IPS-NIHi11 (cell line): ENCODE measurements at regions not wholly inside any gene's neighbourhood (a gene's known extent, or its start where the extent isn't known, plus 50 kb on each side); places are given as distances from the start of the nearest gene placed in this dataset.

ENCODE experiments used
- DNase-seq: peaks from one replicate; pipeline ENCODE4 v3.0.0; 2012; ENCODE audit warnings: mixed read lengths, low spot score

GRCh38 chr10:10310498-10310897 is 707.2 kb upstream of the CELF2 start:
- no peak for DNase-seq

DNA sequence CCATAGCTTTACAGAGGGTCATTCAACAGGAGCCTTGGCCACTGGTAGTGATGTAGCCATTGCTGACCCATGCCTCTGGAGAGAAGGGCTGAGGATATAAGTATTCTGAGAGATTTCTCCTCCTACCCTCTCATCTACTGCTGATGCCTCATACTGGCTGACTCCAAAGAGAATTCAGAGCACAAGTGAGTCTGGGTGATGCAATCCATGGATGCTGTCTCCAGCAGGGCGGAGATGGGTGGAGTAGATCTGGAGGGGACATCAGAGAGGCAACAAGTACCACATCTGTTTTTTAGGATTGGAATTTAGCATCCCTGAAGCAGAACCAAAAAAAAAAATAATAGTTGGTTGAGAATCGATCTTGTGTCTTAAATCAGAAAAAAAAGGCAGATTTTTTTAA is 705.7 kb upstream of the CELF2 start:
- no peak for DNase-seq

DNA sequence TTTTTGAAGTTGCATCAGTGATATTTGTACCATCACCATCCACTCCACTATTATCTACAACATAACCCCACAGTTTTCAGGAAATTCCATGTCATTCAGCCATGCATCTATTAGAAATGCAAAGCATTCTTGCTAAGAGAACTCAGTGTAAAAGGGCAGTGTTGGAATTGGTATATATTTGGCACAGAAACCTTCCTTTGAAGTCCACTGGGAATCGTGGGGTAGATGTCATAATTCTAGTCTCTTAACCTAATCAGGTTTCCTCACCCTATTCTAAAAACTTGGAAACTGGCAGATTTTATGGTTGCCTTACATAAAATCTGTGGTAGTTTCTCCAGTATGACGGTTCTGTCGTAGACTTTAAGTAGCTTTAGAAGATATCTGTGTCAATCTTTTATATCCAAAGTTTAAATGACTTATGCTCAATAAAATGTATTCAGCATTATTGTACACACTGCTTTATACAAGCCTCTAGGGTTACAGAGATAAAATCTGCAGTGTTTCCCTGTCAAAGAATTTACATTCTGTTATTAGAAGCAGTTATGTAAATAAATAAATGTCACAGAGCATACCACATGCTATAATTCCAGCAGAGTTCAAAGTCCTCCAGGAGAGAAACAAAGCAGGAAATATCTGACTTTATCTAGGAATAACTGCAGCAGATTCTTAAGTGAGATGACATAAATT is 704.4 kb upstream of the CELF2 start:
- DNase-seq: no peak

- no peak for DNase-seq
These were observed 703.0 kb upstream of the CELF2 start for GRCh38 chr10:10314626-10315025.

- DNase-seq: no peak
These were observed 701.7 kb upstream of the CELF2 start for GRCh38 chr10:10315989-10316388.

- no peak for DNase-seq
These were observed 700.5 kb upstream of the CELF2 start for GRCh38 chr10:10317151-10317550.

DNA sequence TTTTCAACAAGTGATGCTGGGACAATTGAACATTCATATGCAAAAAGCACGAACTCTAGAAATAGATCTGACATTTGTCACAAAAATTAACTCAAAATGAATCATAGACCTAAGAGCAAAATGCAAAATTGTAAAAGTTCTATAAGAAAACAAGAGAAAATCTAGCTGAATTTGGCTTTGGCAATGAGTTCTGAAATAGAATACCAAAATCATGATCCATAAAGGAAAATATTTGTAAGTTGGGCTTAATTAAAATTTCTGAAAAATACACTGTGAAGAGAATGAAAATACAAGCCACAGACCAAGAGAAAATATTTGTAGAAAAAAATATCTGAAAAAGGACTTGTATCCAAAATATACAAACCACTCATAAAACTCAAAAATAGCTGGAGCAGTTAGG is 698.8 kb upstream of the CELF2 start:
- DNase-seq: no peak

- DNase-seq: no peak
These were observed 696.7 kb upstream of the CELF2 start for GRCh38 chr10:10320956-10321355.

DNA sequence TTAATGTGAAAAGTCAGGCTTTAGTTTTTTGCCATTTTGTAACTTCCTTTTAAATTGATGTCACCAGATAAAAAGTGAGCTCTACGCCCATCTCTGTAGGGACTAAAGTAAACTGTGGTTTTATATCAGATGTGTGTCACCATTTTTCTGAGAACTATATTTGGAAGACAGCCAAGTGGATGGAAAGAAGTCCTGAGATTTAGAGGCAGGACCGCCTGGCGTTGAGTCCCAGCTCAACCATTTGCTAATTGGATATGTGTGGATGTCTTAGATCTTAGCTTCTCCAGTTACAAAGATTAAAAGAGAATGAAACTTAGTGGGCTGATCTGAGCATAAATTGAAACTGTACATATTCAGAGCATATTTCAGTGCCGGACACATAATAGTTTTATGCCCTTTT is 691.6 kb upstream of the CELF2 start:
- DNase-seq: no peak

DNA sequence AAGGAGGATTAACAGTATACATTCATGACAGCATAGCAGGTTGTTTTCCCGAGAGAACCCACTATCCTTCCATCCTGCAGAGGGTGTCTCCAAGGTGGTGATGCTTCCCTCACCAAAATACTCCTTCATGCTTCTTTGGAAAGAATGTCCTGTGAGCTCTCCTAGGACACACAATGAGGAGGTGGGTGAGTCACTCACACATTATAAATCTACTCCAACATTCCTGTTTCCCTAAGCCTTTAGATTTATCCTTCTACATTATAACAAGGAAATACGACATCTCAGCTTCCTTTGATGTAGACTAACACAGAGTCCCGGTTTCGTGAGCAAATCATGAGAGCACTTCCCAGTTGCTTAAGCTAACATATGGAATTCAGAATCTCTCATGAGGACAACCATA is 689.7 kb upstream of the CELF2 start:
- no peak for DNase-seq

GRCh38 chr10:10330418-10330817 is 687.3 kb upstream of the CELF2 start:
- DNase-seq: no peak

GRCh38 chr10:10332786-10333185 is 684.9 kb upstream of the CELF2 start:
- DNase-seq: no peak

- DNase-seq: no peak
These were observed 684.0 kb upstream of the CELF2 start for GRCh38 chr10:10333622-10334021.

- DNase-seq: no peak
These were observed 679.3 kb upstream of the CELF2 start for GRCh38 chr10:10338339-10338738.

- no peak for DNase-seq
These were observed 671.1 kb upstream of the CELF2 start for GRCh38 chr10:10346390-10347150.

DNA sequence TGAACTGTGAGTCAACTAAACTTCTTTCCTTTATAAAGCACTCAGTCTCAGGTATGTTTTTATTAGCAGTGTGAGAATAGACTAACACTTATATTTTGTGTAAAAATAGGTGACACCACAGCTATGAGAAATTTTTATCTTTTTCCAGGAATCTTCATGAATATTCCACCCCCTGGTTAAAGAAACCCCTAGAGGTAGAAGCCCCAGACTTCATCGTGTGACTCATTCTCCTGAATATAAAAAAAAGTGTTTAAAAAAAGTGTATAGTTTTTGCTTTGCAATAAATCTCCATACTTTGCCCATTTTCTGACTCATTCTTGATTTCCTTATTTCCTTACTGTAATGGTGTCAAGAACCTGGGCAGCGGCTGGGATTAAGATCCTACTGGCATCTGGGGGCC is 667.6 kb upstream of the CELF2 start:
- DNase-seq: no peak

GRCh38 chr10:10351451-10351850 is 666.2 kb upstream of the CELF2 start:
- DNase-seq: no peak

GRCh38 chr10:10353326-10353868 is 664.3 kb upstream of the CELF2 start:
- DNase-seq: peak; percentile 17

DNA sequence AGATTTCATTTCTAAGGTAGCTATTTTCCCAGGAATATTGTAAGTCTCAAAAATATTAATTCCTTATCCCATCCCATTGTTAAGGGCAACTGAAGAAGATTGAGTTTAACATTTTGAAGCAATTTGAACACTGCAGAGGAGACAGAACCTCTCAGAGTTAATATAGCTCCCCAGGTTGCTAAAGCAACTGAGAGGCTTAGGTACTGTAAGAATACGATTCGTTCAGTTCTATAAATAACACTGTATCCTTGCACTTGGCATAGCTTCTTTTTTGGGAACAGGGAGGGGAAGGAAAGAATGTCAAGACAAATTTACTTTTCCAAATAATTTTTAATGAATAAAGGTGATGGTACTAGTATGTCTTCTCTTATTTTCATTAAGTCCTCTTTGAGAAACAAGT is 658.4 kb upstream of the CELF2 start:
- DNase-seq: no peak

DNA sequence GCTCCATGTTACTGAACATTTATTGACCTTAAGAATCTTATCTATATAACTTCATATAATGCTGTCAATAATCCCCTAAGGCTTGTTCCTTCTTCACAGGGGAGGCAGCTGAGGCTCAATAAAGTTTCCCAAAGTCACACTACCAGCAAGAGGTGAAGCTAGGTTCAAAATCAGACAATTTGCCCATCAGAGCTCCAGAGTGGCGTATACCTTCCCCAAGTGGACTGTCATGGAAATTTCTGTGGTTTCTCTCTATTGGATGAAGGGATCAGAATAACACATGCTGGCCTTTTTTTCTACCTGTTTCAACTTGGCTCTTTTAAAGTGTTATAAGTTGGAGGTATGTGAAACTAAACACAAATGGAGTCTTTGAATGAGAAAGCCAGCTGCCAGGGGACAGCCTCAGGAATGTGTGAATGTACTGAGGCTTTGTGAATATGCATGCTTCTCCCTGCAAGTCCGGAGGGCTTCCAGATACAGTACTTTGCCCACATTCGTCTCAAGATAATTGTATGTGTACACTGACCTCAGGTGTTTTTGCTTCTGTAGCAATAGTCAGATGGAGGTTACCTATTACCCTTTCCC is 656.3 kb upstream of the CELF2 start:
- peak; percentile 49 for DNase-seq

GRCh38 chr10:10362800-10363199 is 654.9 kb upstream of the CELF2 start:
- DNase-seq: no peak

DNA sequence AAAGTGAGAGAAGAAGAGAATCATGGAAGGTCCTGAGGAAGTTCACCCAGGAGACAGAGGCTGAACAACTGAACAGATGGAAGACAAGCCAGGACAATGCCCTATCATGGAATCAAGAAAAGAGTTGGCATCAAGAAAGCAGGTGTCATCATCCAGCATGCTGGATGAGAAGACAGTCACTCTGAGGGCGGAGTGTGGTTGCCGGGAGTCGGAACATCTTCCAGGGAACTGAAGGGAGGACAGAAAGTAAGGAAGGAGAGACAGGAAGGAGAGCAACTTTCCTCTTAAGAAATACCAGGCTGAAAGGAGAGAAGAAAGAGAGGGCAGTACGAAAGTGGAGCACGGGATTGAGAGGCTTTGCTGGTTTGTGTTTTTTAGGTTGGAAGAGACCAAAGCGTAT is 654.5 kb upstream of the CELF2 start:
- no peak for DNase-seq

DNA sequence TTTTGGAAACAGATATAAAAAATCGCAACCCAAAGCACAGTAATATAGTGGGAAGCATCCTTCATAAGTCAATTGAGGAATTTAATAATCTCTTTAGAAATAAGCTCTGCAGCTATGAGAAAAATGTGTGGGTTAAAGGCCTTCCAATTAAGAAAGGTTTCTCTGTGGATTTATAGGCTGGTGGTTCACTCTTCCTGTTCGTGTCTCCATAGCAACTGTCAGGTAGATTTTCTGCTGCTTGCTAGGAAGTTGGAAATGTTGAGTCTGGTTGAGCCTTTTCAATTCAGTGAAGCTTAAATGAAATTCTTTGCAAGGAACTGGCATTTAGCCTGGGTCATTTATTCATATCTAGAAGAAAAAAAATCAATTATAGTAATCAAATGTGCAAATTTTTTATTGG is 652.8 kb upstream of the CELF2 start:
- DNase-seq: no peak
